ENCODE measurements at regions not wholly inside any gene's neighbourhood (a gene's known extent, or its start where the extent isn't known, plus 50 kb on each side); places are given as distances from the start of the nearest gene placed in this dataset.

GRCh38 chr16:66082424-66082823, 284.1 kb upstream of the CDH5 start:
- Histone ChIP-seq H3K27ac (ENCODE audit: low read length in 2 of 2) (no peak overlapping the region), H4K20me1 (ENCODE audit: control insufficient read depth, insufficient read depth, low read length, poor library complexity, severe bottlenecking) (no peaks in the 10 kb centered on the region), H2AFZ (ENCODE audit: insufficient read depth, low read depth, low read length, poor library complexity, severe bottlenecking) (no peak overlapping the region), H3K79me2 (ENCODE audit: control insufficient read depth, insufficient read depth, low read length) (no peaks in the 10 kb centered on the region), H3K36me3 (replicated peaks in 1 of 2; ENCODE audit: control extremely low read depth in 1 of 2, control insufficient read depth in 1 of 2, extremely low read depth in 1 of 2, insufficient read depth in 2 of 2, low read length in 1 of 2) (no peaks in the 10 kb centered on the region), H3K9ac (ENCODE audit: low read length) (no peak overlapping the region), H3K4me2 (replicated peaks; ENCODE audit: low read depth, low read length, poor library complexity, severe bottlenecking) (no peak overlapping the region), H3K4me1 (ENCODE audit: control insufficient read depth in 2 of 2, insufficient read depth in 2 of 2, low read length in 2 of 2) (no peaks in the 10 kb centered on the region), H3K9me3 (ENCODE audit: control extremely low read depth in 1 of 3, control insufficient read depth in 2 of 3, insufficient read depth in 1 of 3, low read length in 2 of 3) (no peaks in the 10 kb centered on the region), H3K4me3 (ENCODE audit: control extremely low read depth in 1 of 5, extremely low read depth in 1 of 5, insufficient read depth in 1 of 5, low read depth in 2 of 5, low read length in 4 of 5) (no peak overlapping the region), H3K27me3 (replicated peaks in 1 of 4; ENCODE audit: control extremely low read depth in 1 of 4, control insufficient read depth in 3 of 4, insufficient read depth in 4 of 4, low read length in 3 of 4) (no peaks in the 10 kb centered on the region)
- ChIA-PET POLR2A (no interaction called here), CTCF (no interaction called here)
- TF ChIP-seq, protein P1, sequence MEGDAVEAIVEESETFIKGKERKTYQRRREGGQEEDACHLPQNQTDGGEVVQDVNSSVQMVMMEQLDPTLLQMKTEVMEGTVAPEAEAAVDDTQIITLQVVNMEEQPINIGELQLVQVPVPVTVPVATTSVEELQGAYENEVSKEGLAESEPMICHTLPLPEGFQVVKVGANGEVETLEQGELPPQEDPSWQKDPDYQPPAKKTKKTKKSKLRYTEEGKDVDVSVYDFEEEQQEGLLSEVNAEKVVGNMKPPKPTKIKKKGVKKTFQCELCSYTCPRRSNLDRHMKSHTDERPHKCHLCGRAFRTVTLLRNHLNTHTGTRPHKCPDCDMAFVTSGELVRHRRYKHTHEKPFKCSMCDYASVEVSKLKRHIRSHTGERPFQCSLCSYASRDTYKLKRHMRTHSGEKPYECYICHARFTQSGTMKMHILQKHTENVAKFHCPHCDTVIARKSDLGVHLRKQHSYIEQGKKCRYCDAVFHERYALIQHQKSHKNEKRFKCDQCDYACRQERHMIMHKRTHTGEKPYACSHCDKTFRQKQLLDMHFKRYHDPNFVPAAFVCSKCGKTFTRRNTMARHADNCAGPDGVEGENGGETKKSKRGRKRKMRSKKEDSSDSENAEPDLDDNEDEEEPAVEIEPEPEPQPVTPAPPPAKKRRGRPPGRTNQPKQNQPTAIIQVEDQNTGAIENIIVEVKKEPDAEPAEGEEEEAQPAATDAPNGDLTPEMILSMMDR (IDR thresholded peaks at IDR 0.05), result no peak
- TF ChIP-seq EZH2 (IDR thresholded peaks at IDR 0.05; ENCODE audit: borderline replicate concordance, insufficient read depth, low read depth, low read length, poor library complexity, severe bottlenecking), result no peak
- intact Hi-C loops (cut with micrococcal nuclease), result no loop called here
- ATAC-seq (ENCODE audit: low read depth), result no peak
- Mint-ChIP-seq H3K9me3 (ENCODE audit: insufficient read depth) (no peaks in the 10 kb centered on the region), H3K4me3 (no peak overlapping the region), H3K27me3 (peaks cover 7% of the 10 kb centered on the region), H3K4me1 (no peaks in the 10 kb centered on the region), H3K27ac (no peak overlapping the region)
- no peak for DNase-seq
- WGBS (ENCODE audit: insufficient coverage), result no CpG with 5 or more reads among the region's 2 CpGs

DNA sequence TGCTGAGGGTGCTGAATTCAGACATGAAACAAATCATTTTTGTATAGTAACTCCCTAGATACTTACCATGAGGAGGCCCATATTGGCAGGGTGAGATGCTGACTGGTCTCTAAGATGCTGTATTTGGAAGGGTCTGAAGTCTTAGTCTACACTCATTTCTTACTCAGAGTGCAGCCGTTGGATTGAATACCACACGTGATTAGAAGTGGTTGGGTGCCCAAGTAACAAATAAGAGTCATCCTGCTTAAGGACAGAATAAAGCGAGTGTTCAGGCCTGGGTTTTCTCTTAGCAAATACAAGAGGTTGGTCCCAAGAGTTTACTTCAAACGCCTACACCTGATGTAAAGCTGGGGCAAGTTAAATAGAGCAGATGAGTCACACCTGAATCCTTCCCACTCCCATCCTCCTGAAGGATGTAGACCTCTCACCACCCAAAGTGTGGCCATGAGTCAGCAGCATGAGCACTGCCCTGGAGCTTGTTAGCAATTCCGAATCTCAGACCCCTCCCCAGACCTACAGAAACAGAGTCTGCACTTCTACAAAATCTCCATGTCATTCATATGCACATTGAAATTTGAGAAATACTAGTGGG, 284.6 kb upstream of the CDH5 start:
- POLR2A ChIA-PET, result no interaction called here
- H3K4me3 ChIP-seq (ENCODE audit: control extremely low read depth in 1 of 5, extremely low read depth in 1 of 5, insufficient read depth in 1 of 5, low read depth in 2 of 5, low read length in 4 of 5), result no peak overlapping the region
- intact Hi-C loops (cut with micrococcal nuclease), result no loop called here

More for the DNA sequence above, 284.6 kb upstream of the CDH5 start:
- H3K4me2 ChIP-seq (replicated peaks; ENCODE audit: low read depth, low read length, poor library complexity, severe bottlenecking), result no peak overlapping the region
- no peak overlapping the region for H3K4me3 Mint-ChIP-seq
- H2AFZ ChIP-seq (ENCODE audit: insufficient read depth, low read depth, low read length, poor library complexity, severe bottlenecking), result no peak overlapping the region
- H3K79me2 ChIP-seq (ENCODE audit: control insufficient read depth, insufficient read depth, low read length), result no peaks in the 10 kb centered on the region
- TF ChIP-seq, protein P1 (IDR thresholded peaks at IDR 0.05), result no peak
- TF ChIP-seq EZH2 (IDR thresholded peaks at IDR 0.05; ENCODE audit: borderline replicate concordance, insufficient read depth, low read depth, low read length, poor library complexity, severe bottlenecking), result no peak
- no peak overlapping the region for H3K27ac ChIP-seq (ENCODE audit: low read length in 2 of 2)
- H3K27me3 Mint-ChIP-seq, result peaks cover 7% of the 10 kb centered on the region
- no peaks in the 10 kb centered on the region for H4K20me1 ChIP-seq (ENCODE audit: control insufficient read depth, insufficient read depth, low read length, poor library complexity, severe bottlenecking)
- H3K9ac ChIP-seq (ENCODE audit: low read length), result no peak overlapping the region
- no peak for DNase-seq
- H3K27ac Mint-ChIP-seq, result no peak overlapping the region
- CTCF ChIA-PET, result no interaction called here
- H3K9me3 ChIP-seq (ENCODE audit: control extremely low read depth in 1 of 3, control insufficient read depth in 2 of 3, insufficient read depth in 1 of 3, low read length in 2 of 3), result no peaks in the 10 kb centered on the region
- H3K36me3 ChIP-seq (replicated peaks in 1 of 2; ENCODE audit: control extremely low read depth in 1 of 2, control insufficient read depth in 1 of 2, extremely low read depth in 1 of 2, insufficient read depth in 2 of 2, low read length in 1 of 2), result no peaks in the 10 kb centered on the region
- no peaks in the 10 kb centered on the region for H3K4me1 Mint-ChIP-seq
- no peak for ATAC-seq (ENCODE audit: low read depth)
- no peaks in the 10 kb centered on the region for H3K9me3 Mint-ChIP-seq (ENCODE audit: insufficient read depth)
- no peaks in the 10 kb centered on the region for H3K27me3 ChIP-seq (replicated peaks in 1 of 4; ENCODE audit: control extremely low read depth in 1 of 4, control insufficient read depth in 3 of 4, insufficient read depth in 4 of 4, low read length in 3 of 4)
- H3K4me1 ChIP-seq (ENCODE audit: control insufficient read depth in 2 of 2, insufficient read depth in 2 of 2, low read length in 2 of 2), result no peaks in the 10 kb centered on the region
- WGBS (ENCODE audit: insufficient coverage), result 94% methylated on average over 2 of the region's 5 CpGs
